Stomach (tissue), 4 donors: ENCODE measurements at regions not wholly inside any gene's neighbourhood (a gene's known extent, or its start where the extent isn't known, plus 50 kb on each side); places are given as distances from the start of the nearest gene placed in this dataset.

Experiments
- POLR2A ChIP-seq, 4 donors: fragments of 450-650 bp; IDR thresholded peaks; one replicate each; pipeline ENCODE4 v1.6.1; 2016; ENCODE audit warnings: antibody characterized with exemption in 4 of 4, control low read depth in 2 of 4, mild to moderate bottlenecking in 1 of 4, moderate library complexity in 1 of 4
- POLR2AphosphoS5 ChIP-seq, 3 donors: sonication (generic); formaldehyde crosslinking; IDR thresholded peaks; one replicate each; pipeline ENCODE4 v1.6.1; 2016; ENCODE audit warnings: antibody characterized with exemption in 3 of 3
- TF ChIP-seq, protein P1 (sequence below), 7 experiments: fragments of 450-650 bp in 4 of 7; fragments of 200-600 bp in 3 of 7; sonication (generic) in 3 of 7; IDR thresholded peaks; one replicate each; pipeline ENCODE4 v1.5.1; 2016 to 2019; ENCODE audit warnings: antibody characterized with exemption in 7 of 7, control low read depth in 2 of 7, mild to moderate bottlenecking in 1 of 7

DNA sequence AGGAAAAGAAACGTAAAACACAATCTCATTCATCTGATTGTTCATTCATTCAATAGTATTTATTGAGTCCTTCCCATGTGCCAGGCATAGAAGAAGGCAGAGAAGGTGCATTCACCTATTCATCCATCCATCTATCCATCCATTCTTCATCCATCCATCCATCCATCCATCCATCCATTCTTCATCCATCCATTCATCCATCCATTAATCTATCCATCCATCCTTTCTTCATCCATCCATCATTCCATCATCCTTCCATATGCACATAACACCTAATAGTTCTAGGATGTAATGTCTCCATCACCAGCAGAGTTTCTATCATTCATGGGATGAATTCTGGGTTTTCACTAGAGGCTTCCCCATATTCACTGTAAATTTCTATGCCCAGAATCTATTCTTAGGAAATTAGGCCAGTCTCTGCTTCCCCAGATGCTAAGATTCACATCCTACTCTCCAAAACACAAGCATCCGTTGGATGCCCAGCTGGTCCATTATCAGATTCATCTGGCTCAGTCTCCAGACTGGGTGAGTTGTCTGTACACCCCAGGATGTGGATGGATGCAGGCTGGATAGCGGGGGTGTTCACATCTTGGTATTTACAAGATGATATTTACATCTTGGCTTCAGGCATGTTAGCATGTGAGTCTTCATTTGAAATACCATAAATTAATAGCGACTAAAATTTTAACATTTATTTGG, 517.7 kb upstream of the SULF2 start:
- TF ChIP-seq POLR2AphosphoS5 (IDR thresholded peaks at IDR 0.05) (no peak), POLR2A (IDR thresholded peaks at IDR 0.05) (no peak)
- TF ChIP-seq, protein P1, sequence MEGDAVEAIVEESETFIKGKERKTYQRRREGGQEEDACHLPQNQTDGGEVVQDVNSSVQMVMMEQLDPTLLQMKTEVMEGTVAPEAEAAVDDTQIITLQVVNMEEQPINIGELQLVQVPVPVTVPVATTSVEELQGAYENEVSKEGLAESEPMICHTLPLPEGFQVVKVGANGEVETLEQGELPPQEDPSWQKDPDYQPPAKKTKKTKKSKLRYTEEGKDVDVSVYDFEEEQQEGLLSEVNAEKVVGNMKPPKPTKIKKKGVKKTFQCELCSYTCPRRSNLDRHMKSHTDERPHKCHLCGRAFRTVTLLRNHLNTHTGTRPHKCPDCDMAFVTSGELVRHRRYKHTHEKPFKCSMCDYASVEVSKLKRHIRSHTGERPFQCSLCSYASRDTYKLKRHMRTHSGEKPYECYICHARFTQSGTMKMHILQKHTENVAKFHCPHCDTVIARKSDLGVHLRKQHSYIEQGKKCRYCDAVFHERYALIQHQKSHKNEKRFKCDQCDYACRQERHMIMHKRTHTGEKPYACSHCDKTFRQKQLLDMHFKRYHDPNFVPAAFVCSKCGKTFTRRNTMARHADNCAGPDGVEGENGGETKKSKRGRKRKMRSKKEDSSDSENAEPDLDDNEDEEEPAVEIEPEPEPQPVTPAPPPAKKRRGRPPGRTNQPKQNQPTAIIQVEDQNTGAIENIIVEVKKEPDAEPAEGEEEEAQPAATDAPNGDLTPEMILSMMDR (IDR thresholded peaks at IDR 0.05) = no peak
